Neural cell (in vitro differentiated cells): ENCODE measurements at regions not wholly inside any gene's neighbourhood (a gene's known extent, or its start where the extent isn't known, plus 50 kb on each side); places are given as distances from the start of the nearest gene placed in this dataset.

Experiments
- H2AFZ ChIP-seq: fragments of 200-600, 300-800 bp; sonication (generic), shearing (Covaris generic); 2 replicates; pipeline ENCODE4 v1.6.0; 2014; ENCODE audit warnings: low read depth, mild to moderate bottlenecking, antibody characterized with exemption, low read length, moderate library complexity
- H3F3A ChIP-seq: fragments of 200-600 bp; shearing (Covaris generic); 2 replicates; pipeline ENCODE4 v1.6.1; 2016; ENCODE audit warnings: mild to moderate bottlenecking, moderate library complexity, mixed read lengths, antibody characterized with exemption, low read length; ENCODE audit not compliant: insufficient read depth, poor library complexity, severe bottlenecking
- H3K27ac ChIP-seq: fragments of 200-600, 300-800 bp; sonication (generic), shearing (Covaris generic); 2 replicates; pipeline ENCODE4 v1.5.1; 2014; ENCODE audit warnings: mild to moderate bottlenecking, low read length, moderate library complexity
- H3K27me3 ChIP-seq: fragments of 300-800, 200-600 bp; sonication (generic), shearing (Covaris generic); 2 replicates; pipeline ENCODE4 v1.6.0; 2014; ENCODE audit warnings: mild to moderate bottlenecking, low read depth, low read length, moderate library complexity; ENCODE audit not compliant: insufficient read depth
- H3K36me3 ChIP-seq: fragments of 300-800, 200-600 bp; sonication (generic), shearing (Covaris generic); 2 replicates; pipeline ENCODE4 v1.5.1; 2014; ENCODE audit warnings: mild to moderate bottlenecking, antibody characterized with exemption, low read length, moderate library complexity; ENCODE audit not compliant: insufficient read depth
- H3K4me2 ChIP-seq: fragments of 300-800, 200-600 bp; sonication (generic), shearing (Covaris generic); 2 replicates; pipeline ENCODE4 v1.6.0; 2014; ENCODE audit warnings: mild to moderate bottlenecking, low read length
- H3K4me3 ChIP-seq: fragments of 300-800, 200-600 bp; sonication (generic), shearing (Covaris generic); 2 replicates; pipeline ENCODE4 v1.5.1; 2014; ENCODE audit warnings: mild to moderate bottlenecking, low read length, moderate library complexity
- H3K79me2 ChIP-seq: fragments of 200-600 bp; shearing (Covaris generic); replicated peaks from 2 replicates; pipeline ENCODE4 v1.6.0; 2014; ENCODE audit warnings: mild to moderate bottlenecking, low read length, moderate library complexity; ENCODE audit not compliant: insufficient read depth
- H3K9ac ChIP-seq: fragments of 300-800, 200-600 bp; sonication (generic), shearing (Covaris generic); 2 replicates; pipeline ENCODE4 v1.6.1; 2016; ENCODE audit warnings: mild to moderate bottlenecking, low read length, mixed read lengths
- H3K9me2 ChIP-seq: fragments of 200-600 bp; shearing (Covaris generic); 2 replicates; pipeline ENCODE4 v1.6.1; 2016; ENCODE audit warnings: mild to moderate bottlenecking, low read length, mixed read lengths; ENCODE audit not compliant: insufficient read depth
- H3K9me3 ChIP-seq: fragments of 200-600, 300-800 bp; sonication (generic), shearing (Covaris generic); 2 replicates; pipeline ENCODE4 v1.6.1; 2016; ENCODE audit warnings: mild to moderate bottlenecking, mixed run types, low read length, moderate library complexity, mixed read lengths
- H4K20me1 ChIP-seq: fragments of 200-600 bp; shearing (Covaris generic); 2 replicates; pipeline ENCODE4 v1.6.1; 2016; ENCODE audit warnings: mild to moderate bottlenecking, mixed run types; ENCODE audit not compliant: insufficient read depth
- CTCF ChIP-seq: fragments of 450-650 bp; IDR thresholded peaks from 2 replicates; pipeline ENCODE4 v1.5.1; 2014; ENCODE audit warnings: antibody characterized with exemption, mild to moderate bottlenecking, moderate library complexity; ENCODE audit not compliant: poor library complexity, severe bottlenecking
- EP300 ChIP-seq: fragments of 450-650 bp; conservative IDR thresholded peaks from 2 replicates; pipeline ENCODE4 v1.6.1; 2014; ENCODE audit warnings: antibody characterized with exemption, mild to moderate bottlenecking, moderate library complexity; ENCODE audit not compliant: poor library complexity, severe bottlenecking
- EZH2 ChIP-seq: fragments of 200-600, 300-800 bp; shearing (Covaris generic), sonication (generic); IDR thresholded peaks from 2 replicates; pipeline ENCODE4 v1.6.1; 2014; ENCODE audit warnings: antibody characterized with exemption, low read length, borderline replicate concordance, mild to moderate bottlenecking; ENCODE audit not compliant: insufficient read depth, poor library complexity, severe bottlenecking
- MXI1 ChIP-seq: fragments of 450-650 bp; conservative IDR thresholded peaks from 2 replicates; pipeline ENCODE4 v1.6.1; 2014; ENCODE audit warnings: antibody characterized with exemption, mild to moderate bottlenecking; ENCODE audit not compliant: poor library complexity, severe bottlenecking
- POLR2AphosphoS5 ChIP-seq: IDR thresholded peaks from 2 replicates; pipeline ENCODE4 v1.6.1; 2012
- RAD21 ChIP-seq: fragments of 450-650 bp; conservative IDR thresholded peaks from 2 replicates; pipeline ENCODE4 v1.6.1; 2014; ENCODE audit warnings: antibody characterized with exemption, mild to moderate bottlenecking, moderate library complexity
- REST ChIP-seq: IDR thresholded peaks from 2 replicates; pipeline ENCODE4 v1.6.1; 2012; ENCODE audit warnings: borderline replicate concordance
- SMC3 ChIP-seq: fragments of 450-650 bp; conservative IDR thresholded peaks from 2 replicates; pipeline ENCODE4 v1.6.1; 2014; ENCODE audit warnings: antibody characterized with exemption, mild to moderate bottlenecking, moderate library complexity; ENCODE audit not compliant: poor library complexity
- TAF1 ChIP-seq: IDR thresholded peaks from 2 replicates; pipeline ENCODE4 v1.6.1; 2012; ENCODE audit warnings: low read depth

- TF ChIP-seq CTCF (no peak), EP300 (no peak), MXI1 (no peak), RAD21 (no peak), EZH2 (no peak), SMC3 (no peak), TAF1 (no peak), POLR2AphosphoS5 (no peak), REST (no peak)
- Histone ChIP-seq H3K9ac (no peak overlapping the region), H3K79me2 (no peaks in the 10 kb centered on the region), H3K4me3 (no peak overlapping the region), H4K20me1 (no peaks in the 10 kb centered on the region), H3K4me2 (no peak overlapping the region), H3K27ac (no peak overlapping the region), H2AFZ (no peak overlapping the region), H3K36me3 (no peaks in the 10 kb centered on the region), H3F3A (no peaks in the 10 kb centered on the region), H3K9me2 (no peaks in the 10 kb centered on the region), H3K9me3 (no peaks in the 10 kb centered on the region), H3K27me3 (no peaks in the 10 kb centered on the region)
These were observed 82.5 kb upstream of the STX18 start for GRCh38 chr4:4624276-4624897.

- TF ChIP-seq EP300 (no peak), POLR2AphosphoS5 (no peak), RAD21 (no peak), CTCF (no peak), TAF1 (no peak), MXI1 (no peak), SMC3 (no peak), EZH2 (no peak), REST (no peak)
- no peaks in the 10 kb centered on the region for H3K36me3 ChIP-seq
- H3K9me2 ChIP-seq, result no peaks in the 10 kb centered on the region
- no peaks in the 10 kb centered on the region for H3F3A ChIP-seq
- H3K4me2 ChIP-seq, result no peak overlapping the region
- H3K79me2 ChIP-seq, result no peaks in the 10 kb centered on the region
- no peaks in the 10 kb centered on the region for H4K20me1 ChIP-seq
- H3K9ac ChIP-seq, result no peak overlapping the region
- no peaks in the 10 kb centered on the region for H3K9me3 ChIP-seq
- no peaks in the 10 kb centered on the region for H3K27me3 ChIP-seq
- H3K27ac ChIP-seq, result no peak overlapping the region
- no peak overlapping the region for H3K4me3 ChIP-seq
- H2AFZ ChIP-seq, result no peak overlapping the region
These were observed 78.0 kb upstream of the STX18 start for GRCh38 chr4:4619821-4620220.
